Skeletal muscle satellite cell (primary cell): ENCODE measurements at regions not wholly inside any gene's neighbourhood (a gene's known extent, or its start where the extent isn't known, plus 50 kb on each side); places are given as distances from the start of the nearest gene placed in this dataset.

Experiments used
- H3K27me3 ChIP-seq: 2 replicates; pipeline ENCODE4 v1.7.0; 2013; ENCODE audit warnings: low read length; ENCODE audit not compliant: control insufficient read depth, insufficient read depth
- H3K36me3 ChIP-seq: 2 replicates; pipeline ENCODE4 v1.7.0; 2013; ENCODE audit warnings: mild to moderate bottlenecking, control low read depth, low read length; ENCODE audit not compliant: insufficient read depth
- H3K4me1 ChIP-seq: 2 replicates; pipeline ENCODE4 v1.7.0; 2013; ENCODE audit warnings: low read length; ENCODE audit not compliant: control insufficient read depth, insufficient read depth
- H3K4me2 ChIP-seq: 2 replicates; pipeline ENCODE4 v1.7.0; 2013; ENCODE audit warnings: mild to moderate bottlenecking, low read length
- H3K4me3 ChIP-seq: 2 replicates; pipeline ENCODE4 v1.7.0; 2013; ENCODE audit warnings: low read length
- H3K9ac ChIP-seq: 2 replicates; pipeline ENCODE4 v1.7.0; 2013; ENCODE audit warnings: mild to moderate bottlenecking, low read depth, low read length, moderate library complexity
- H3K9me3 ChIP-seq: replicated peaks from 2 replicates; pipeline ENCODE4 v1.7.0; 2013; ENCODE audit warnings: mild to moderate bottlenecking, control low read depth, low read length

GRCh38 chr22:47290706-47291430 is 528.4 kb downstream of the TBC1D22A start:
- peaks cover 36% of the 10 kb centered on the region for H3K4me1 ChIP-seq
- no peak overlapping the region for H3K9ac ChIP-seq
- H3K36me3 ChIP-seq: no peaks in the 10 kb centered on the region
- no peaks in the 10 kb centered on the region for H3K9me3 ChIP-seq
- H3K4me2 ChIP-seq: no peak overlapping the region
- peaks cover 4% of the 10 kb centered on the region for H3K27me3 ChIP-seq
- no peak overlapping the region for H3K4me3 ChIP-seq

GRCh38 chr22:47289336-47289985 is 527.0 kb downstream of the TBC1D22A start:
- Histone ChIP-seq H3K36me3 (no peaks in the 10 kb centered on the region), H3K4me1 (peaks cover 31% of the 10 kb centered on the region), H3K9ac (no peak overlapping the region), H3K9me3 (no peaks in the 10 kb centered on the region), H3K4me2 (no peak overlapping the region), H3K27me3 (peaks cover 13% of the 10 kb centered on the region), H3K4me3 (no peak overlapping the region)

GRCh38 chr22:47288680-47289079 is 526.2 kb downstream of the TBC1D22A start:
- Histone ChIP-seq H3K4me1 (peaks cover 23% of the 10 kb centered on the region), H3K36me3 (no peaks in the 10 kb centered on the region)

GRCh38 chr22:47287516-47287915 is 525.1 kb downstream of the TBC1D22A start:
- Histone ChIP-seq H3K9me3 (no peaks in the 10 kb centered on the region), H3K27me3 (peaks cover 19% of the 10 kb centered on the region), H3K4me1 (peaks cover 11% of the 10 kb centered on the region), H3K36me3 (no peaks in the 10 kb centered on the region), H3K9ac (no peak overlapping the region), H3K4me3 (no peak overlapping the region), H3K4me2 (no peak overlapping the region)

More at GRCh38 chr22:47288680-47289079, 526.2 kb downstream of the TBC1D22A start:
- Histone ChIP-seq H3K4me2 (no peak overlapping the region), H3K9ac (no peak overlapping the region), H3K4me3 (no peak overlapping the region), H3K9me3 (no peaks in the 10 kb centered on the region), H3K27me3 (peaks cover 19% of the 10 kb centered on the region)

- Histone ChIP-seq H3K4me3 (no peak overlapping the region), H3K4me2 (no peak overlapping the region), H3K9me3 (no peaks in the 10 kb centered on the region), H3K4me1 (peaks cover 5% of the 10 kb centered on the region), H3K9ac (no peak overlapping the region), H3K36me3 (no peaks in the 10 kb centered on the region), H3K27me3 (peaks cover 19% of the 10 kb centered on the region)
Observed at GRCh38 chr22:47286590-47286989, 524.1 kb downstream of the TBC1D22A start.

- H3K4me1 ChIP-seq: peaks cover 9% of the 10 kb centered on the region
- H3K4me2 ChIP-seq: no peak overlapping the region
- no peak overlapping the region for H3K9ac ChIP-seq
- H3K9me3 ChIP-seq: no peaks in the 10 kb centered on the region
- H3K4me3 ChIP-seq: no peak overlapping the region
- H3K36me3 ChIP-seq: no peaks in the 10 kb centered on the region
- peaks cover 19% of the 10 kb centered on the region for H3K27me3 ChIP-seq
Observed at GRCh38 chr22:47285981-47286380, 523.5 kb downstream of the TBC1D22A start.

GRCh38 chr22:47284822-47285221 is 522.4 kb downstream of the TBC1D22A start:
- no peaks in the 10 kb centered on the region for H3K9me3 ChIP-seq
- H3K4me2 ChIP-seq: no peak overlapping the region
- peaks cover 30% of the 10 kb centered on the region for H3K27me3 ChIP-seq
- no peaks in the 10 kb centered on the region for H3K36me3 ChIP-seq
- H3K4me3 ChIP-seq: no peak overlapping the region
- no peak overlapping the region for H3K9ac ChIP-seq
- peaks cover 11% of the 10 kb centered on the region for H3K4me1 ChIP-seq

- peaks cover 11% of the 10 kb centered on the region for H3K4me1 ChIP-seq
- H3K4me3 ChIP-seq: no peak overlapping the region
- H3K9ac ChIP-seq: no peak overlapping the region
- peaks cover 35% of the 10 kb centered on the region for H3K27me3 ChIP-seq
- H3K36me3 ChIP-seq: no peaks in the 10 kb centered on the region
- H3K9me3 ChIP-seq: no peaks in the 10 kb centered on the region
- no peak overlapping the region for H3K4me2 ChIP-seq
Observed at GRCh38 chr22:47284360-47284759, 521.9 kb downstream of the TBC1D22A start.

- no peak overlapping the region for H3K9ac ChIP-seq
- no peak overlapping the region for H3K4me2 ChIP-seq
- H3K9me3 ChIP-seq: no peaks in the 10 kb centered on the region
- H3K36me3 ChIP-seq: no peaks in the 10 kb centered on the region
- H3K4me3 ChIP-seq: no peak overlapping the region
- H3K27me3 ChIP-seq: peaks cover 41% of the 10 kb centered on the region
- H3K4me1 ChIP-seq: peaks cover 11% of the 10 kb centered on the region
Observed at GRCh38 chr22:47283616-47284270, 521.3 kb downstream of the TBC1D22A start.

- Histone ChIP-seq H3K4me1 (peaks cover 11% of the 10 kb centered on the region), H3K27me3 (peaks cover 44% of the 10 kb centered on the region), H3K36me3 (no peaks in the 10 kb centered on the region), H3K9me3 (no peaks in the 10 kb centered on the region), H3K4me2 (no peak overlapping the region), H3K4me3 (no peak overlapping the region), H3K9ac (no peak overlapping the region)
Observed at GRCh38 chr22:47282851-47283250, 520.4 kb downstream of the TBC1D22A start.

- no peak overlapping the region for H3K4me3 ChIP-seq
- no peaks in the 10 kb centered on the region for H3K36me3 ChIP-seq
- H3K9me3 ChIP-seq: no peaks in the 10 kb centered on the region
- H3K9ac ChIP-seq: no peak overlapping the region
- no peak overlapping the region for H3K4me2 ChIP-seq
- H3K27me3 ChIP-seq: peaks cover 42% of the 10 kb centered on the region
- H3K4me1 ChIP-seq: peaks cover 11% of the 10 kb centered on the region
Observed at GRCh38 chr22:47282366-47282765, 519.9 kb downstream of the TBC1D22A start.
